GM23338 (cell line): ENCODE measurements at regions not wholly inside any gene's neighbourhood (a gene's known extent, or its start where the extent isn't known, plus 50 kb on each side); places are given as distances from the start of the nearest gene placed in this dataset.

ENCODE experiments used
- ATAC-seq: fragments of 200-7000 bp; cut with Tn5 transposase; 3 replicates; pipeline ENCODE4 v1.9.1; 2020
- DNase-seq: peaks from one replicate; pipeline ENCODE4 v3.0.0-alpha.2; 2015; ENCODE audit warnings: low spot score
- H2AFZ ChIP-seq: fragments of 200-600 bp; sonication (generic); 2 replicates; pipeline ENCODE4 v1.8.0; 2016; ENCODE audit warnings: antibody characterized with exemption, mild to moderate bottlenecking, moderate library complexity
- H3F3A ChIP-seq: fragments of 200-600 bp; sonication (generic); replicated peaks from 2 replicates; pipeline ENCODE4 v1.8.0; 2017; ENCODE audit warnings: antibody characterized with exemption, mixed run types, low read depth
- H3K27ac ChIP-seq: fragments of 200-600 bp; sonication (generic); 2 replicates; pipeline ENCODE4 v1.6.1; 2016; ENCODE audit warnings: low read depth
- H3K27me3 ChIP-seq: fragments of 200-600 bp; sonication (generic); 2 replicates; pipeline ENCODE4 v1.8.0; 2016; ENCODE audit warnings: mild to moderate bottlenecking, mixed run types, moderate library complexity; ENCODE audit not compliant: insufficient read depth
- H3K36me3 ChIP-seq: fragments of 200-600 bp; sonication (generic); 2 replicates; pipeline ENCODE4 v1.8.0; 2016; ENCODE audit warnings: mild to moderate bottlenecking; ENCODE audit not compliant: insufficient read depth
- H3K4me1 ChIP-seq: fragments of 200-600 bp; sonication (generic); 2 replicates; pipeline ENCODE4 v1.8.0; 2016; ENCODE audit warnings: mild to moderate bottlenecking, moderate library complexity; ENCODE audit not compliant: insufficient read depth
- H3K4me2 ChIP-seq: fragments of 200-600 bp; sonication (generic); 2 replicates; pipeline ENCODE4 v1.7.1; 2017; ENCODE audit warnings: mixed run types
- H3K4me3 ChIP-seq: fragments of 200-600 bp; sonication (generic); 2 replicates; pipeline ENCODE4 v1.6.1; 2016; ENCODE audit warnings: mixed run types
- H3K79me2 ChIP-seq: fragments of 200-600 bp; sonication (generic); replicated peaks from 2 replicates; pipeline ENCODE4 v1.8.0; 2017; ENCODE audit warnings: mild to moderate bottlenecking; ENCODE audit not compliant: insufficient read depth
- H3K9me2 ChIP-seq: fragments of 200-600 bp; sonication (generic); 2 replicates; pipeline ENCODE4 v1.8.0; 2017; ENCODE audit not compliant: insufficient read depth
- H4K20me1 ChIP-seq: fragments of 200-600 bp; sonication (generic); replicated peaks from 2 replicates; pipeline ENCODE4 v1.8.0; 2017; ENCODE audit warnings: mild to moderate bottlenecking; ENCODE audit not compliant: insufficient read depth
- H3K27ac Mint-ChIP-seq: 2 replicates; pipeline ENCODE4 v1.8.0; 2020; ENCODE audit warnings: inconsistent platforms, mild to moderate bottlenecking, moderate library complexity, mixed read lengths
- H3K27me3 Mint-ChIP-seq: 3 replicates; pipeline ENCODE4 v1.8.0; 2022; ENCODE audit warnings: low read depth, mild to moderate bottlenecking, moderate library complexity, mixed read lengths, inconsistent platforms; ENCODE audit not compliant: insufficient read depth, poor library complexity
- H3K36me3 Mint-ChIP-seq: 3 replicates; pipeline ENCODE4 v1.8.0; 2021; ENCODE audit warnings: low read depth, mild to moderate bottlenecking, inconsistent platforms, moderate library complexity, mixed read lengths
- H3K4me1 Mint-ChIP-seq: 3 replicates; pipeline ENCODE4 v1.8.0; 2020; ENCODE audit warnings: mild to moderate bottlenecking, inconsistent platforms, mixed read lengths
- H3K4me3 Mint-ChIP-seq: 3 replicates; pipeline ENCODE4 v1.8.0; 2021; ENCODE audit warnings: moderate library complexity, mild to moderate bottlenecking, inconsistent platforms, mixed read lengths
- H3K9me3 Mint-ChIP-seq: 3 replicates; pipeline ENCODE4 v1.8.0; 2020; ENCODE audit warnings: moderate library complexity, mild to moderate bottlenecking, inconsistent platforms, mixed read lengths
- CREB1 ChIP-seq: fragments of 250-450 bp; sonication (Bioruptor Pico); IDR thresholded peaks from 2 replicates; pipeline ENCODE4 v1.5.0; 2020; ENCODE audit warnings: low read depth, mild to moderate bottlenecking, moderate library complexity
- EZH2 ChIP-seq: fragments of 200-600 bp; sonication (generic); IDR thresholded peaks from one replicate; pipeline ENCODE4 v1.8.0; 2017; ENCODE audit warnings: antibody characterized with exemption, mild to moderate bottlenecking, low read depth; ENCODE audit not compliant: unreplicated experiment
- EZH2phosphoT487 ChIP-seq: fragments of 200-600 bp; sonication (generic); IDR thresholded peaks from one replicate; pipeline ENCODE4 v1.8.1; 2018; ENCODE audit warnings: antibody characterized with exemption; ENCODE audit not compliant: unreplicated experiment
- JUNB ChIP-seq: IDR thresholded peaks from one replicate; pipeline ENCODE4 v1.6.1; 2016; ENCODE audit warnings: antibody characterized with exemption; ENCODE audit not compliant: unreplicated experiment
- NANOG ChIP-seq: IDR thresholded peaks from 2 replicates; pipeline ENCODE4 v1.6.1; 2016; ENCODE audit warnings: antibody characterized with exemption, borderline replicate concordance
- ZNF114 ChIP-seq: fragments of 250-450 bp; sonication (Bioruptor Pico); IDR thresholded peaks from 2 replicates; pipeline ENCODE4 v1.5.0; 2020; ENCODE audit warnings: mild to moderate bottlenecking, moderate library complexity
- ZNF331 ChIP-seq: fragments of 250-450 bp; sonication (Bioruptor Pico); IDR thresholded peaks from 2 replicates; pipeline ENCODE4 v1.5.0; 2020; ENCODE audit warnings: low read depth, mild to moderate bottlenecking, moderate library complexity
- TF ChIP-seq, protein P1 (sequence below): fragments of 250-450 bp; sonication (Bioruptor Pico); IDR thresholded peaks from 2 replicates; pipeline ENCODE4 v1.5.0; 2020; ENCODE audit warnings: mild to moderate bottlenecking, moderate library complexity
- TF ChIP-seq, protein P2 (sequence below), 2 experiments: fragments of 200-600 bp in 1 of 2; sonication (generic) in 1 of 2; conservative IDR thresholded peaks; 2 replicates each; pipeline versions ENCODE4 v1.5.1 to v1.6.1; 2016 to 2017; ENCODE audit warnings: antibody characterized with exemption in 2 of 2, low read depth in 2 of 2, mild to moderate bottlenecking in 2 of 2, moderate library complexity in 1 of 2
- TF ChIP-seq, protein P3 (sequence below): IDR thresholded peaks from 2 replicates; pipeline ENCODE4 v1.6.1; 2016; ENCODE audit warnings: antibody characterized with exemption

GRCh38 chr5:53368966-53369605 lies 111.3 kb upstream of the FST start:
- H3K9me3 Mint-ChIP-seq: no peaks in the 10 kb centered on the region; the same call in 2 of the 3 replicates
- peak overlapping the region; percentile 33; the same call in 1 of the 2 replicates for H2AFZ ChIP-seq
- no peaks in the 10 kb centered on the region for H3K36me3 Mint-ChIP-seq
- H3K27me3 ChIP-seq: no peaks in the 10 kb centered on the region
- ATAC-seq (no peak), DNase-seq (no peak)
- H3K4me3 Mint-ChIP-seq: no peak overlapping the region
- 0 out of 2 replicates have a peak, but pooled peaks cover 3% of the 10 kb centered on the region for H3K9me2 ChIP-seq
- no peaks in the 10 kb centered on the region for H4K20me1 ChIP-seq
- no peak overlapping the region for H3K4me3 ChIP-seq
- no peaks in the 10 kb centered on the region for H3K36me3 ChIP-seq
- TF ChIP-seq ZNF331 (CRISPR knock-in tag) (no peak), EZH2 (no peak), ZNF114 (CRISPR knock-in tag) (no peak), EZH2phosphoT487 (no peak), NANOG (no peak), JUNB (no peak), CREB1 (CRISPR knock-in tag) (no peak)
- TF ChIP-seq, protein P1, sequence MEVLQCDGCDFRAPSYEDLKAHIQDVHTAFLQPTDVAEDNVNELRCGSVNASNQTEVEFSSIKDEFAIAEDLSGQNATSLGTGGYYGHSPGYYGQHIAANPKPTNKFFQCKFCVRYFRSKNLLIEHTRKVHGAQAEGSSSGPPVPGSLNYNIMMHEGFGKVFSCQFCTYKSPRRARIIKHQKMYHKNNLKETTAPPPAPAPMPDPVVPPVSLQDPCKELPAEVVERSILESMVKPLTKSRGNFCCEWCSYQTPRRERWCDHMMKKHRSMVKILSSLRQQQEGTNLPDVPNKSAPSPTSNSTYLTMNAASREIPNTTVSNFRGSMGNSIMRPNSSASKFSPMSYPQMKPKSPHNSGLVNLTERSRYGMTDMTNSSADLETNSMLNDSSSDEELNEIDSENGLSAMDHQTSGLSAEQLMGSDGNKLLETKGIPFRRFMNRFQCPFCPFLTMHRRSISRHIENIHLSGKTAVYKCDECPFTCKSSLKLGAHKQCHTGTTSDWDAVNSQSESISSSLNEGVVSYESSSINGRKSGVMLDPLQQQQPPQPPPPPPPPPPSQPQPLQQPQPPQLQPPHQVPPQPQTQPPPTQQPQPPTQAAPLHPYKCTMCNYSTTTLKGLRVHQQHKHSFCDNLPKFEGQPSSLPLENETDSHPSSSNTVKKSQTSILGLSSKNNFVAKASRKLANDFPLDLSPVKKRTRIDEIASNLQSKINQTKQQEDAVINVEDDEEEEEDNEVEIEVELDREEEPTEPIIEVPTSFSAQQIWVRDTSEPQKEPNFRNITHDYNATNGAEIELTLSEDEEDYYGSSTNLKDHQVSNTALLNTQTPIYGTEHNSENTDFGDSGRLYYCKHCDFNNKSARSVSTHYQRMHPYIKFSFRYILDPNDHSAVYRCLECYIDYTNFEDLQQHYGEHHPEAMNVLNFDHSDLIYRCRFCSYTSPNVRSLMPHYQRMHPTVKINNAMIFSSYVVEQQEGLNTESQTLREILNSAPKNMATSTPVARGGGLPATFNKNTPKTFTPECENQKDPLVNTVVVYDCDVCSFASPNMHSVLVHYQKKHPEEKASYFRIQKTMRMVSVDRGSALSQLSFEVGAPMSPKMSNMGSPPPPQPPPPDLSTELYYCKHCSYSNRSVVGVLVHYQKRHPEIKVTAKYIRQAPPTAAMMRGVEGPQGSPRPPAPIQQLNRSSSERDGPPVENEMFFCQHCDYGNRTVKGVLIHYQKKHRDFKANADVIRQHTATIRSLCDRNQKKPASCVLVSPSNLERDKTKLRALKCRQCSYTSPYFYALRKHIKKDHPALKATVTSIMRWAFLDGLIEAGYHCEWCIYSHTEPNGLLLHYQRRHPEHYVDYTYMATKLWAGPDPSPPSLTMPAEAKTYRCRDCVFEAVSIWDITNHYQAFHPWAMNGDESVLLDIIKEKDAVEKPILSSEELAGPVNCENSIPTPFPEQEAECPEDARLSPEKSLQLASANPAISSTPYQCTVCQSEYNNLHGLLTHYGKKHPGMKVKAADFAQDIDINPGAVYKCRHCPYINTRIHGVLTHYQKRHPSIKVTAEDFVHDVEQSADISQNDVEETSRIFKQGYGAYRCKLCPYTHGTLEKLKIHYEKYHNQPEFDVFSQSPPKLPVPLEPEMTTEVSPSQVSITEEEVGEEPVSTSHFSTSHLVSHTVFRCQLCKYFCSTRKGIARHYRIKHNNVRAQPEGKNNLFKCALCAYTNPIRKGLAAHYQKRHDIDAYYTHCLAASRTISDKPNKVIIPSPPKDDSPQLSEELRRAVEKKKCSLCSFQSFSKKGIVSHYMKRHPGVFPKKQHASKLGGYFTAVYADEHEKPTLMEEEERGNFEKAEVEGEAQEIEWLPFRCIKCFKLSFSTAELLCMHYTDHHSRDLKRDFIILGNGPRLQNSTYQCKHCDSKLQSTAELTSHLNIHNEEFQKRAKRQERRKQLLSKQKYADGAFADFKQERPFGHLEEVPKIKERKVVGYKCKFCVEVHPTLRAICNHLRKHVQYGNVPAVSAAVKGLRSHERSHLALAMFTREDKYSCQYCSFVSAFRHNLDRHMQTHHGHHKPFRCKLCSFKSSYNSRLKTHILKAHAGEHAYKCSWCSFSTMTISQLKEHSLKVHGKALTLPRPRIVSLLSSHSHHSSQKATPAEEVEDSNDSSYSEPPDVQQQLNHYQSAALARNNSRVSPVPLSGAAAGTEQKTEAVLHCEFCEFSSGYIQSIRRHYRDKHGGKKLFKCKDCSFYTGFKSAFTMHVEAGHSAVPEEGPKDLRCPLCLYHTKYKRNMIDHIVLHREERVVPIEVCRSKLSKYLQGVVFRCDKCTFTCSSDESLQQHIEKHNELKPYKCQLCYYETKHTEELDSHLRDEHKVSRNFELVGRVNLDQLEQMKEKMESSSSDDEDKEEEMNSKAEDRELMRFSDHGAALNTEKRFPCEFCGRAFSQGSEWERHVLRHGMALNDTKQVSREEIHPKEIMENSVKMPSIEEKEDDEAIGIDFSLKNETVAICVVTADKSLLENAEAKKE (CRISPR knock-in tag): no peak
- TF ChIP-seq, protein P2, sequence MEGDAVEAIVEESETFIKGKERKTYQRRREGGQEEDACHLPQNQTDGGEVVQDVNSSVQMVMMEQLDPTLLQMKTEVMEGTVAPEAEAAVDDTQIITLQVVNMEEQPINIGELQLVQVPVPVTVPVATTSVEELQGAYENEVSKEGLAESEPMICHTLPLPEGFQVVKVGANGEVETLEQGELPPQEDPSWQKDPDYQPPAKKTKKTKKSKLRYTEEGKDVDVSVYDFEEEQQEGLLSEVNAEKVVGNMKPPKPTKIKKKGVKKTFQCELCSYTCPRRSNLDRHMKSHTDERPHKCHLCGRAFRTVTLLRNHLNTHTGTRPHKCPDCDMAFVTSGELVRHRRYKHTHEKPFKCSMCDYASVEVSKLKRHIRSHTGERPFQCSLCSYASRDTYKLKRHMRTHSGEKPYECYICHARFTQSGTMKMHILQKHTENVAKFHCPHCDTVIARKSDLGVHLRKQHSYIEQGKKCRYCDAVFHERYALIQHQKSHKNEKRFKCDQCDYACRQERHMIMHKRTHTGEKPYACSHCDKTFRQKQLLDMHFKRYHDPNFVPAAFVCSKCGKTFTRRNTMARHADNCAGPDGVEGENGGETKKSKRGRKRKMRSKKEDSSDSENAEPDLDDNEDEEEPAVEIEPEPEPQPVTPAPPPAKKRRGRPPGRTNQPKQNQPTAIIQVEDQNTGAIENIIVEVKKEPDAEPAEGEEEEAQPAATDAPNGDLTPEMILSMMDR (conservative IDR thresholded peaks at IDR 0.05; ENCODE audit: low read depth in 2 of 2): no peak
- TF ChIP-seq, protein P3, sequence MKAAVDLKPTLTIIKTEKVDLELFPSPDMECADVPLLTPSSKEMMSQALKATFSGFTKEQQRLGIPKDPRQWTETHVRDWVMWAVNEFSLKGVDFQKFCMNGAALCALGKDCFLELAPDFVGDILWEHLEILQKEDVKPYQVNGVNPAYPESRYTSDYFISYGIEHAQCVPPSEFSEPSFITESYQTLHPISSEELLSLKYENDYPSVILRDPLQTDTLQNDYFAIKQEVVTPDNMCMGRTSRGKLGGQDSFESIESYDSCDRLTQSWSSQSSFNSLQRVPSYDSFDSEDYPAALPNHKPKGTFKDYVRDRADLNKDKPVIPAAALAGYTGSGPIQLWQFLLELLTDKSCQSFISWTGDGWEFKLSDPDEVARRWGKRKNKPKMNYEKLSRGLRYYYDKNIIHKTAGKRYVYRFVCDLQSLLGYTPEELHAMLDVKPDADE: no peak
- no peaks in the 10 kb centered on the region; the same call in 2 of the 3 replicates for H3K4me1 Mint-ChIP-seq
- no peak overlapping the region for H3K27ac Mint-ChIP-seq
- H3K79me2 ChIP-seq: no peaks in the 10 kb centered on the region
- no peaks in the 10 kb centered on the region for H3F3A ChIP-seq
- H3K4me2 ChIP-seq: no peak overlapping the region
- no peak overlapping the region for H3K27ac ChIP-seq
- H3K27me3 Mint-ChIP-seq: peaks cover 3% of the 10 kb centered on the region
- H3K4me1 ChIP-seq: no peaks in the 10 kb centered on the region
